ENCODE measurements at regions not wholly inside any gene's neighbourhood (a gene's known extent, or its start where the extent isn't known, plus 50 kb on each side); places are given as distances from the start of the nearest gene placed in this dataset.

GRCh38 chr6:68045193-68045592 lies 589.9 kb upstream of the ADGRB3 start:
- Histone ChIP-seq H3K9me1 (ENCODE audit: control insufficient read depth, insufficient read depth, low read length) (no peaks in the 10 kb centered on the region), H3K79me2 (ENCODE audit: control insufficient read depth, insufficient read depth, low read length) (peaks cover 99% of the 10 kb centered on the region), H3K4me1 (replicated peaks in 1 of 2; ENCODE audit: control insufficient read depth in 2 of 2, insufficient read depth in 2 of 2, low read length in 2 of 2) (no peaks in the 10 kb centered on the region), H3K4me2 (ENCODE audit: insufficient read depth, low read length) (peak overlapping the region; percentile 71), H3K36me3 (ENCODE audit: control insufficient read depth, insufficient read depth, low read length) (peaks cover 16% of the 10 kb centered on the region; the same call in 1 of the 3 replicates), H2AFZ (ENCODE audit: low read depth, low read length) (peak overlapping the region; percentile 61), H3K27me3 (ENCODE audit: control insufficient read depth in 2 of 2, insufficient read depth in 2 of 2, low read length in 2 of 2) (no peaks in the 10 kb centered on the region), H3K4me3 (peak overlapping the region; percentile 17), H3K9ac (ENCODE audit: insufficient read depth in 1 of 2, low read depth in 2 of 2, low read length in 2 of 2) (peak overlapping the region in 1 of 2 experiments; percentile 95; a peak in 2 of 4 replicates), H4K20me1 (replicated peaks; ENCODE audit: control insufficient read depth, insufficient read depth, low read length) (no peaks in the 10 kb centered on the region), H3K9me3 (replicated peaks; ENCODE audit: control insufficient read depth, insufficient read depth, low read depth, low read length) (0 out of 2 replicates have a peak, but pooled peaks cover 7% of the 10 kb centered on the region), H3K27ac (ENCODE audit: extremely low read depth, low read depth, low read length) (peak overlapping the region; percentile 97)
- BruUV-seq (replicated peaks) = no TSS peak
- in situ Hi-C loops (cut with MboI) (no loop called here), intact Hi-C loops (cut with micrococcal nuclease) (no loop called here)
- no peak for FAIRE-seq
- peak; percentile 23 for ATAC-seq
- WGBS (ENCODE audit: insufficient coverage, low coverage, missing lambda C conversion rate) = 3% methylated on average over 4 of the region's 4 CpGs
- no peak for DNase-seq (ENCODE audit: extremely low read depth in 1 of 4, low spot score in 3 of 4)
- CTCF ChIA-PET (ENCODE audit: low intra/inter-chr PET ratio) = no interaction called here
- POLR2A ChIA-PET = interaction anchor here (0.6 to 1.5 kb wide), 2 partner anchors 15 to 16 kb away, joined by 3 read pairs; no protein-coding TSS in a partner anchor
- TF ChIP-seq CUX1 (CRISPR knock-in tag; IDR thresholded peaks at IDR 0.05) (peak; percentile 77; the same call in 1 of the 2 replicates), E2F3 (CRISPR knock-in tag; IDR thresholded peaks at IDR 0.05) (no peak), ZNF23 (CRISPR knock-in tag; IDR thresholded peaks at IDR 0.05) (no peak), MLLT1 (IDR thresholded peaks at IDR 0.05) (peak; percentile 38 to 81; a peak in 3 of 4 replicates), CEBPB (tag; IDR thresholded peaks at IDR 0.05) (0 out of 2 replicates have a peak, but pooled peaks have one; percentile 25), GTF2F1 (IDR thresholded peaks at IDR 0.05; ENCODE audit: low read depth, low read length) (no peak), MAFG (tag; conservative IDR thresholded peaks at IDR 0.05) (0 out of 2 replicates have a peak, but pooled peaks have one; percentile 4), EGR1 (conservative IDR thresholded peaks at IDR 0.05) (no peak), HMBOX1 (IDR thresholded peaks at IDR 0.05) (peak; percentile 91), AFF1 (IDR thresholded peaks at IDR 0.05; ENCODE audit: low read depth in 1 of 2, partially characterized antibody in 2 of 2) (peak; percentile 66 to 69), RBM25 (IDR thresholded peaks at IDR 0.05; ENCODE audit: low read depth, low read length, severe bottlenecking) (peak; percentile 42)

Data from K562 (cell line).